Smooth muscle cell (in vitro differentiated cells): ENCODE measurements at regions not wholly inside any gene's neighbourhood (a gene's known extent, or its start where the extent isn't known, plus 50 kb on each side); places are given as distances from the start of the nearest gene placed in this dataset.

Source experiments
- DNase-seq: peaks from one replicate; lab custom pipeline; 2025; ENCODE audit not compliant: unreplicated experiment; lab: John Stamatoyannopoulos, UW
- H2AFZ ChIP-seq: fragments of 200-600 bp; sonication (generic); 2 replicates; pipeline ENCODE4 v1.6.0; 2016; ENCODE audit warnings: antibody characterized with exemption, low read depth, mild to moderate bottlenecking
- H3F3A ChIP-seq: fragments of 200-600 bp; sonication (generic); 2 replicates; pipeline ENCODE4 v1.6.0; 2017; ENCODE audit warnings: antibody characterized with exemption, low read depth
- H3K27ac ChIP-seq: fragments of 200-600 bp; sonication (generic); 2 replicates; pipeline ENCODE4 v1.5.1; 2016; ENCODE audit warnings: low read depth, mild to moderate bottlenecking
- H3K27me3 ChIP-seq: fragments of 200-600 bp; sonication (generic); 2 replicates; pipeline ENCODE4 v1.6.1; 2016; ENCODE audit warnings: low read depth, mild to moderate bottlenecking
- H3K36me3 ChIP-seq: fragments of 200-600 bp; sonication (generic); 2 replicates; pipeline ENCODE4 v1.5.1; 2016; ENCODE audit warnings: low read depth
- H3K4me1 ChIP-seq: fragments of 200-600 bp; sonication (generic); 2 replicates; pipeline ENCODE4 v1.5.1; 2016; ENCODE audit warnings: low read depth
- H3K4me2 ChIP-seq: fragments of 200-600 bp; sonication (generic); 2 replicates; pipeline ENCODE4 v1.6.0; 2016; ENCODE audit warnings: mild to moderate bottlenecking
- H3K4me3 ChIP-seq: fragments of 200-600 bp; sonication (generic); 2 replicates; pipeline ENCODE4 v1.5.1; 2016; ENCODE audit warnings: mild to moderate bottlenecking
- H3K79me2 ChIP-seq: fragments of 200-600 bp; sonication (generic); 2 replicates; pipeline ENCODE4 v1.6.0; 2016; ENCODE audit warnings: low read depth, mild to moderate bottlenecking
- H3K9ac ChIP-seq: fragments of 200-600 bp; sonication (generic); 2 replicates; pipeline ENCODE4 v1.6.0; 2016; ENCODE audit warnings: low read depth
- H3K9me3 ChIP-seq: fragments of 200-600 bp; sonication (generic); replicated peaks from 2 replicates; pipeline ENCODE4 v1.5.1; 2016; ENCODE audit warnings: low read depth
- H4K20me1 ChIP-seq: fragments of 200-600 bp; sonication (generic); 2 replicates; pipeline ENCODE4 v1.6.0; 2016; ENCODE audit warnings: low read depth
- WGBS: methylation state at CpG from one replicate; pipeline ENCODE4 v1.1.7; 2016; ENCODE audit warnings: low lambda C conversion rate; 5-methylcytosine and 5-hydroxymethylcytosine counted together
- TF ChIP-seq, protein P1 (sequence below): fragments of 200-600 bp; sonication (generic); IDR thresholded peaks from 2 replicates; pipeline ENCODE4 v1.5.1; 2017; ENCODE audit warnings: borderline replicate concordance, mild to moderate bottlenecking, antibody characterized with exemption; ENCODE audit not compliant: insufficient read depth, poor library complexity, severe bottlenecking

DNA sequence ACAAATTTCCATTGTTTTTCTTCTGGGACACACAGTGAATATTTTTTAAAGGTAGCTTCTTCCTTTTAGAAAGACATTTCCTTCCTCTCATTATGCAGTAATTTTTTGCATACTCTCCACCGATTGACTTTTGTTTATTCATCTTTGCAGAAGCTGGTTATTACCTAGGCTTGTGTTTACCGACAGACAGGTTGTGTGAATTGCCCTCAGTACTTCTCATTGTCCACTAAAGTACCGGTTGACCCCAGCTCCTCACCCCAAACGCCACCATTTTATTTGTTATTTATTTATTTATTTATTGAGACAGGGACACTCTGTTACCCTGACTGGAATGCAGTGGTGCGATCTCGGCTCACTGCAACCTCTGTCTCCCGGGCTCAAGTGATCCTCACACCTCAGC is 63.4 kb upstream of the MYL2 start:
- peaks cover 33% of the 10 kb centered on the region for H3K27me3 ChIP-seq
- WGBS: 88% methylated on average over 7 of the region's 7 CpGs
- TF ChIP-seq, protein P1, sequence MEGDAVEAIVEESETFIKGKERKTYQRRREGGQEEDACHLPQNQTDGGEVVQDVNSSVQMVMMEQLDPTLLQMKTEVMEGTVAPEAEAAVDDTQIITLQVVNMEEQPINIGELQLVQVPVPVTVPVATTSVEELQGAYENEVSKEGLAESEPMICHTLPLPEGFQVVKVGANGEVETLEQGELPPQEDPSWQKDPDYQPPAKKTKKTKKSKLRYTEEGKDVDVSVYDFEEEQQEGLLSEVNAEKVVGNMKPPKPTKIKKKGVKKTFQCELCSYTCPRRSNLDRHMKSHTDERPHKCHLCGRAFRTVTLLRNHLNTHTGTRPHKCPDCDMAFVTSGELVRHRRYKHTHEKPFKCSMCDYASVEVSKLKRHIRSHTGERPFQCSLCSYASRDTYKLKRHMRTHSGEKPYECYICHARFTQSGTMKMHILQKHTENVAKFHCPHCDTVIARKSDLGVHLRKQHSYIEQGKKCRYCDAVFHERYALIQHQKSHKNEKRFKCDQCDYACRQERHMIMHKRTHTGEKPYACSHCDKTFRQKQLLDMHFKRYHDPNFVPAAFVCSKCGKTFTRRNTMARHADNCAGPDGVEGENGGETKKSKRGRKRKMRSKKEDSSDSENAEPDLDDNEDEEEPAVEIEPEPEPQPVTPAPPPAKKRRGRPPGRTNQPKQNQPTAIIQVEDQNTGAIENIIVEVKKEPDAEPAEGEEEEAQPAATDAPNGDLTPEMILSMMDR: no peak
- no peaks in the 10 kb centered on the region for H3K36me3 ChIP-seq
- H3K79me2 ChIP-seq: no peaks in the 10 kb centered on the region
- no peak overlapping the region for H3K4me2 ChIP-seq
- H3K4me1 ChIP-seq: no peaks in the 10 kb centered on the region
- H3K27ac ChIP-seq: no peak overlapping the region
- H3K4me3 ChIP-seq: no peak overlapping the region
- no peak overlapping the region for H2AFZ ChIP-seq
- H3K9ac ChIP-seq: no peak overlapping the region
- no peak for DNase-seq
- no peaks in the 10 kb centered on the region for H3F3A ChIP-seq
- H3K9me3 ChIP-seq: no peaks in the 10 kb centered on the region
- no peaks in the 10 kb centered on the region for H4K20me1 ChIP-seq

DNA sequence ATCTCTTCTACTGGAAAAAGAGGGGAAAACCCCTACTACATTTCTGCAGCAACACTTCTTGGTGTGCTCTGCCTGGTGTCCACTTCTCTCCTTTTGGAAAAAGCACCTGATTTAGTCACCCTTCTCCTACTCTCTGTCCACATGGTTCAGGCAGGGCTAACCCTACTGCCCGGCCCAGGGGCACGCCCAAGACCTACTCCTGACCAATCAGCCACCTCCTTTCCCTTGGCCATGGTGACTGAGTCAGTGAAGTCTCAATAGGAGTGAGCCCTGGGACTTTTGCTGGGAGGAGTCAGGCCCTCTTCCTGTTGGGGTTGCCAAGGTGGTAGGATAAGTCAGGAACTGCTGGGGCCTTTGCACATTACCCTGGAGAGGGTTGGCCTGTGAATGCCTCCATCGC is 52.5 kb upstream of the MYL2 start:
- Histone ChIP-seq H3K79me2 (no peaks in the 10 kb centered on the region), H4K20me1 (no peaks in the 10 kb centered on the region), H3K36me3 (no peaks in the 10 kb centered on the region), H3K4me1 (no peaks in the 10 kb centered on the region), H3F3A (no peaks in the 10 kb centered on the region), H3K4me2 (no peak overlapping the region), H3K27me3 (no peaks in the 10 kb centered on the region), H3K9me3 (no peaks in the 10 kb centered on the region), H3K27ac (no peak overlapping the region), H3K4me3 (no peak overlapping the region), H3K9ac (no peak overlapping the region), H2AFZ (no peak overlapping the region)
- DNase-seq: no peak
- 85% methylated on average over 3 of the region's 3 CpGs for WGBS
- TF ChIP-seq, protein P1: no peak

DNA sequence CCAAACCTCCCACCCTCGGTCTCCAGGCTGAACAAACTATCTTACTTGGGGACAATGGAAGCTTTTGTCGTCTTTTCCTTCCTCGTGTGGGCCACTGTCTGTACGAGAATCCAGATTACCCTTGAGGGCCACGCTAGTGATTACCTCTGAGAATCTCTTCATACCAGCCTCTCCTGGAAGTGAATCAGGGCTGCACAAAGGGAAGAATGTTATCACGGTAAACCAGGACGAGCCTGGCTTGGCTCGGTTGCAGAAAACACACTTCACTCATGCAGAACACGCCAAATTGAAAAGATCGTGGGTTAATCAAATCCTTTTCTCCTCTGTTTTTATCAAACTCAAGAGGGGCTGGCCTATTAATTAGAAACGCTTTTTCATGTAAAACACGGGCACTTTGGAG is 51.6 kb upstream of the MYL2 start:
- Histone ChIP-seq H3K27ac (no peak overlapping the region), H3K4me2 (no peak overlapping the region), H3K79me2 (no peaks in the 10 kb centered on the region), H3K9me3 (no peaks in the 10 kb centered on the region), H4K20me1 (no peaks in the 10 kb centered on the region), H3K36me3 (no peaks in the 10 kb centered on the region), H2AFZ (no peak overlapping the region), H3K4me1 (no peaks in the 10 kb centered on the region), H3K9ac (no peak overlapping the region), H3F3A (no peaks in the 10 kb centered on the region), H3K27me3 (peaks cover 8% of the 10 kb centered on the region), H3K4me3 (no peak overlapping the region)
- TF ChIP-seq, protein P1: no peak
- 87% methylated on average over 12 of the region's 12 CpGs for WGBS
- no peak for DNase-seq

DNA sequence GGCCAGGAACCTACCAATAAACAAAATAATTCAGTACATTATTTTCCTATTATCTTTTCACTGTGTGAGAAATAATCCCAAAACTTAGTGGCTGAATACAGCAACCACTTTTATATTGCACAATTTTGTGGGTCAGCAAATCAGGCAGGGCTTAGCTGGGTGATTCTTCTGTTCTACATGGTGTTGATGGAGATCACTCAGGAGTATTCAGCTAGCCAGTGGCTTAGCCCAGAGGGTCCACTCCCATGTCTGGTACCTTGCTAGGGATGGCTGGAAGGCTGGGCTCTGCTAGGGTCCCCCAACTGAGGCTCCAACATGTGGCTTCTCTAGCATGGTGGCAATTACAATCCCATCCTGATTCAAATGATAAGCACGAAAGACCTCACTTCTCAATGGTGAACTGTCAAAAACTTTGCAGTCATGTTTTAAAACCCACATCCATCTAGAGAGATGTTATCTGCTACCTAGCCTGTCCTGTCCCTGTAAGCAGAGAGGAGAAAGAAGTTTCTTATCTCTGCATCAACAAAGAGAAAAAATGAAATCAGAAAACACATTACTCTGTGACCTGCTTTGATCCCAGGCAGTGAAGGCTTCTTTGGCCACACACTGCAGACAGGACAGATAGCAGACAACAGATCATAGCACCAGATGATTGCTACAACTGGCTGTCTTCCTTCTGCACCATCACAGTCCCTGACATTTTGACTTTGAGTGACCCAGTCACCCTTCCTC is 51.0 kb upstream of the MYL2 start:
- 72% methylated on average over 1 of the region's 1 CpG for WGBS
- H3K27ac ChIP-seq: no peak overlapping the region
- no peaks in the 10 kb centered on the region for H4K20me1 ChIP-seq
- DNase-seq: no peak
- H3K4me3 ChIP-seq: no peak overlapping the region
- no peaks in the 10 kb centered on the region for H3F3A ChIP-seq
- H3K27me3 ChIP-seq: peaks cover 8% of the 10 kb centered on the region
- no peaks in the 10 kb centered on the region for H3K36me3 ChIP-seq
- H3K79me2 ChIP-seq: no peaks in the 10 kb centered on the region
- no peak overlapping the region for H3K9ac ChIP-seq
- TF ChIP-seq, protein P1: no peak
- no peaks in the 10 kb centered on the region for H3K4me1 ChIP-seq
- no peak overlapping the region for H3K4me2 ChIP-seq
- H3K9me3 ChIP-seq: no peaks in the 10 kb centered on the region
- no peak overlapping the region for H2AFZ ChIP-seq
